ENCODE measurements at regions not wholly inside any gene's neighbourhood (a gene's known extent, or its start where the extent isn't known, plus 50 kb on each side); places are given as distances from the start of the nearest gene placed in this dataset.
"Not testable (repeated sequence)": the region's sequence is repeated elsewhere in the genome, so short reads cannot be mapped to it uniquely, and the experiment has no call there.

DNA sequence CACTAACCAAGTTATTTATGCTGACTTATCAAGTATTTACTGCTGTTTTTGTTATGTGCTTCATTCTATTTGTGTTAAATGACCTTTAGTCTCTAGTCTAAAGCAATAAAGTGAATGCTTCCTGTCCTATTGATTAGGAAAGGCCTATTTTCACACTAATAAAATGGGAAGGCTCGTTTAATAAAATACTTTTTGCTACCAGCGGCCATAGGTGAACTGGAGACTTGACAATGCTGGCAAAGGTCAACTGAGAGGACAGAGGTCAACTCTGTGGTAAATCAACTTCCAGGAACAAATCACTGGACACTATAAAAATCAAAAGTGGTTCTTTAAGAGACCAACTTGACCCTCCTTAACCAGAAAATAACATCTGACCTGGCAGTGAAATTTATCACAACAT lies 634.3 kb downstream of the ISL1 start:
- ATAC-seq = no peak

DNA sequence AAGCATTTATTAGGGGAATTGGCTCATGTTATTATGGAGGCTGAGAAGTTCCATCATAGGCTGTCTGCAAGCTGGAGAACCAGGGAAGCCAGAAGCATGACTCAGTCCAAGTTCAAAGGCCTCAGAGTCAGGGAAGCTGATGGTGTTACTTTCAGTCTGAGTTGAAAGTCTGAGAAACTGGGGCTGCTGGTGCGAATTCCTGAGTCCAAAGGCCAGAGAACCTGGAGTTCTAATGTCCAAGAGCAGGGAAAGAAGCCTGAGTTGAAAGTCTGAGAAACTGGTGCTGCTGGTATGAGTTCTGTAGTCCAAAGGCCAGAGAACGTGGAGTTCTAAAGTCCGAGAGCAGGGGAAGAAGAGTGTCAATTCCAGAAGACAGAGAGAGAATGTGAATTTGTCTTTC lies 641.1 kb downstream of the ISL1 start:
- no peak for ATAC-seq

DNA sequence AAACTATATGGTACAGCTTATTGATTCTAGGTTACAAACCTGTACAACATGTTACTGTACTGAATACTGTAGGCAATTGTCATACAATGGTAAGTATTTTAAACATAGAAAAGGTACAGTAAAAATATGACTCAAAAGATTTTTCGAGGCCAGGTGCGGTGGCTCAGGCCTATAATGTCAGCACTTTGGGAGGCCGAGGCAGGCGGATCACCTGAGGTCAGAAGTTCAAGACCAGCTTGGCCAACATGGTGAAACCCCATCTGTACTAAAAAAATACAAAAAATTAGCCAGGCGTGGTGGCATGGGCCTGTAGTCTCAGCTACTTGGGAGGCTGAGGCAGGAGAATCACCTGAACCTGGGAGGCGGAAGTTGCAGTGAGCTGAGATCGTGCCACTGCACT lies 646.6 kb downstream of the ISL1 start:
- ATAC-seq = not testable (repeated sequence)

DNA sequence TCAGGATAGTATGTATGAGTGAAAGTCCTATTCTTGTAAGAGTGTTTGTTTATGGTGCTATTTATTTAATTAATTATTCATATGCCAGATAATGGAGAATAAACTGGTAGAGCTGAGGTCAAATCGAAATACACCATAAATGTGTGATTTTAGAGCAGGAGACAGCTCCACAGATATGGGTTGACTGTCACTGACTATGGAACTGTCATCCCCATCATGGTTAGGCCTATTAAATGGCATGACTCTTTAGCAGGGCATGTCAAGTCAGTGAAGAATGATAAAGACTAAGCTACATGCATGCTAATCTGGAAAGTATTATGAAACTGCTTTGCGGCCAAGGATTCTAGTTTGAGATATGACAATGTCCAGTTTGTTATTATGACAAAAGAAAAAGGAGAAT lies 658.6 kb downstream of the ISL1 start:
- no peak for ATAC-seq

DNA sequence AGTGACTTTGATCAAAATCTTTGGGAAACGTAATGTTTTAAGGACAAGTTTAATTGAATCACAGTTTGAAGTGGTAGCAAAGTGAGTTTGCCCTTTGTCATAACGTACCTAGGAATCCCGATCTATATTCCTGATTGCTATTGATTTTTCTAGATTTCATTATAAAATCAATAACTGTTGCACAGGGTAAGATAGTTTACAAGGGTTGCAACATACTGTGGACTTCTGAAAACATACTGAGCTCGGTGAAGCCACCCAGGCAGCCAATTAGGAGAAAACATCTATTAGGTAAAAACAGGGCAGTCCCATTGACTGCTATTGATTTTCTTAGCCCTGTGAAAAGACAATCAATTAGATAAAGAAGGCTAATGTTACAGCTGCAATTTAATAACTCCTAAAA lies 659.9 kb downstream of the ISL1 start:
- no peak for ATAC-seq

DNA sequence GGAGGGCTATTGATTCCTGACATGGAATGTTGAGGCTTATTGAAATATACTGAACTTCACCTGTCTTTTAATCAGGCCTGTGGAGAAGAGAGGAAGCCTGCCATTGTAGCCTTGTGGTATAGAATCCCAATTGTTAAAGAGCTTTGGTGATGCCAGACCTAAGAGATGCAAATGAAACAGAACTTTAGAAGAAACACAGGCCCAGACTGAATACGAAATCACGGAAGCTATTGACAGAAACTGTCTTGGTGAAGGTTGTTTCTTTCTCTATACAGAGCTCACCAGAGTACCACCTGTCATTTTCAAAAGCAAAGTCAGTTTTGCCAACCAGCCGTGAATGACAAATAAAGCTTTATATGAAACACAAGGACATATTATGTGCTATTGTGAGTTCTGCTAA lies 660.3 kb downstream of the ISL1 start:
- no peak for ATAC-seq

DNA sequence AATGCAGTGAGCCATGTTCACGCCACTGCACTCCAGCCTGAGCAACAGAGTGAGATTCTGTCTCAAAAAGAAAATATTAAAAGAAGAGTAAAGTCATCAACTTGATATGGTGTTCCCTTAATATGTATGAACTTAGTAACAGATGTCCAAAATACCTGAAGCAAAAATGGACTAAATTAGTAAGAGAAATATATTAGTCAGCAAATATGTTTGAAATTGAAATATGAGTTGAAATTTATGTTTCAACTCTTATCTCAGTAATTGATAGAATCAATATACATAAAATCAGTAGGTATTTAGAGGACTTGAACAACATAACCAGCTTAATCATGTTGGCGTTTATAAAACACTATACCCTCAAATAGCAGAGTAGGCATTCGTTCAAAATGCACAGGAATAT lies 668.5 kb downstream of the ISL1 start:
- no peak for ATAC-seq

DNA sequence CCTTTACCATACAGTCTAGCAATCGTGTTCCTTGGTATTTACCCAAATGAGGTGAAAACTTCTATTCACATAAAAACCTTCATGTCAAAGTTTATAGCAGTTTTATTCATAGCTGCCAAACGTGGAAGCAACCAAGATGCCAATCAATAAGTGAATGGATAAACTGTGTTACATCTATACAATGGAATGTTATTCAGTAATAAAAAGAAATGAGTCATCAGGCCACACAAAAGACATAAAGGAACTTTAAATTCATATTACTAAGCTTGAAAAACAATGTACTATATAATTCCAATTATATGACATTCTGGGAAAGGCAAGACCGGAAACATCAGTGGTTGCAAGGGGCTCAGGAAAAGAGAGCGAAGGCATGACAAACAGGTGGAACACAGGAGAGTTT lies 679.9 kb downstream of the ISL1 start:
- no peak for ATAC-seq

DNA sequence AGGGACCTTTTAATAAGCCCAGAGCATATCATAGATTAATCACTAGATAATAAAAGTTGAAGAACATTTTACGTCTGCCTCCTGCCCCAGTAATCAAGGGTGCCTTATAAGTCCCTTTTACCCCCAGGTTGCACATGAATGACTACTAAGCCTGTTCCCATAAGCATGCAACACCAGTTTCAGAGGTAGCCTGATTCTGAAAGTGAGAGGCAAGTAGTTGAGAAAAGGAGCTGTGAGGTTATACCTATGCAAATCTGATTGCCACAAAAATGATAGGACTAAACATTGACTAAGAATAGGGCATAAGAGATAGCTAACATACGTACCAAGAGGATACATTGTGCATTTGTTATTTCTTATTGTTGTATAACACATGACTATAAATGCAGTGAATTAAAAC lies 681.9 kb downstream of the ISL1 start:
- no peak for ATAC-seq

DNA sequence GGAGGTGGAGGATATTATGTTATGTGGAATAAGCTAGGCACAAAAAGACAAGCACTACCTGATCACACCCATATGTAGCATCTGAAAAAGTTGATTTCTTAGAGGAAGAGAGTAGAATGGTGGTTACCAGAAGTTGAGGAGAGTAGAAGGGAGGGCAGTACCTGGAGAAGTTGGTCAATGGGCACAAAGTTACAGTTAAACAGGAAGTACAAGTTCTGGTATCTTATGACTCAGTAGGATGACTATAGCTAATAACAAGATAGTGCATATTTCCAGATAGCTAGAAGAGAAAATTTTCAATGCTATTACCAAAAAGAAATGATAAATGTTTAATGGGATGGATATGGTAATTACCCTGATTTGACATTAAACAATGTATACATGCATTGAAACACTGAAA lies 686.7 kb downstream of the ISL1 start:
- ATAC-seq = no peak

DNA sequence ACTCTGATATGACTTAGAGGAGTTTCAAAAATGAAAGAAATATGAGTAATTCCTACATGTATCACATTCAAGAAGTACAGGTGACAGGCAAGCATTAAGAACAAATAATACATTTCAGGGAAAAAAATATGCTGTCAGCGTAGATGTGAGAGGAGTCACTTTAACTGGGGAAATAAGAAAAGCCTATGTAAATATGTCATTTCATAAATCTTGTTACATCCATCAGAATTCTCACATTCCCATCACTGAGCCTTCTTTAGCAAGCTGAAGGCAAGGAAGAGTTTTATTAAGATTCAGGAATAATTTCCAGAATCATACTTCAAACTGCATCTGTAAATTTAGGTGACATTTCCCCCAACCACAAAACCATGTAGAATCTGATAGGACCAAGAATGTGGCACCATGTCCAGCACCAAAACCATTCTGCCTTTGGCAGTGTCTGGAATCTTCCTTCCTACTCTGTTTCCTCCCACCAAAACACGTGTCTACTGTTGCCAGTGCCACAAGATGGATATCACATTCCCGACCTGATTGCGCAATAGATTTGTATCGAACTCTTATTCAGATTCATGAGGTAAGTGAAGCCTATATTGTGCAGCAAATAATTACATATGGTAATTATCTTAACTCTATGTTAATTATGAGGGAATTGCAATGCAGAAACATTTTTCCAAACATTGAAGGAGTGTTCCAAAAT lies 690.9 kb downstream of the ISL1 start:
- ATAC-seq = no peak

DNA sequence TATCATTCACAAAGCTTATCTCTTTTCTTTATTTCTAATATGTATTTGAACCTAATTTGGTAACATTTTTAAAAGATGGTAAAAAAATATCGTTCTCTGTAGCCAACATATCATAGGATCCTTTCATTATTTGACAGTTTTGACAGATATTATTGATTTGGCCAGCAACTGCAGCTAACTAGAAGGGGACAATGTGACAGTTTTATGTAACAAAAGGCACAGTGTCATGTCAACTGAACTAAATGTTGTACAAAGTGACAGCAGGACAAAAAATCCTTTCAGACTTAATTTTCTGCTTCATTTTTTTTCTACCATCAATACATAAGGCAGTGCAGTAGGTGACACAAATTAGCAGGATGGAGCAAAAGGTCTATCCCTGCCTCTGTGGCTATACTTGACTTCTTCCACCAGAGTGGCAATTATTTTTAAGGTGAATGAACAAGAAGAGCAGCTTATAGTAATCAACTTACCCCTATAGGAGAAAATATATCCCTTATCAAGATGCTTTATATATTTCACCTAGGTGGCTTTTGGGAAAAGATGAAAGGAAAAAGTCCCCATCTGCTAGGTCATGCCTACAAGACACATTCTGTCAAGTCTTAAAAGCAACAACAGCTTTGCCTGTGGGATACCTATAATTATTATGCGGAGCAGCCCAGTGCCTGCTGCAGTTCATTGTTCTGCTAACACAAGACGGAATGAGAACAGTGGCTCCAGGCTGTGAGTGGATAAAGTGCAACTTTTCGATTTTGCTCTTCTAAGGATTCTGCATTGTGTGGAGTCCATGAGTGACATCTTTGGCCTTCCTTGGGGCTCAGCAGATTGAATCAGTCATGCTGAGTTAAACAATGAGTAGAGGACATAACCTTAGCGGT lies 694.9 kb downstream of the ISL1 start:
- ATAC-seq = no peak

DNA sequence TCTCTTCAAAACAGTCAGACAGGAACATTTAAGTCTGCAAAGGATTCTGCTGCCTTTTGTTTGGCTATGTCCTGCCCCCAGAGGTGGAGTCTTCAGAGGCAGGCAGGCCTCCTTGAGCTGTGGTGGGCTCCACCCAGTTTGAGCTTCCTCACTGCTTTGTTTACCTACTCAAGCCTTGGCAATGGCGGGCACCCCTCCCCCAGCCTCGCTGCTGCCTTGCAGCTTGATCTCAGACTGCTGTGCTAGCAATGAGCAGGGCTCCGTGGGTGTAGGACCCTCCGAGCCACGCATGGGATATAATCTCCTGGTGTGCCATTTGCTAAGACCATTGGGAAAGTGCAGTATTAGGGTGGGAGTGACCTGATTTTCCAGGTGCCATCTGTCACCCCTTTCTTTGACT lies 685.4 kb upstream of the ITGA1 start:
- not testable (repeated sequence) for ATAC-seq

DNA sequence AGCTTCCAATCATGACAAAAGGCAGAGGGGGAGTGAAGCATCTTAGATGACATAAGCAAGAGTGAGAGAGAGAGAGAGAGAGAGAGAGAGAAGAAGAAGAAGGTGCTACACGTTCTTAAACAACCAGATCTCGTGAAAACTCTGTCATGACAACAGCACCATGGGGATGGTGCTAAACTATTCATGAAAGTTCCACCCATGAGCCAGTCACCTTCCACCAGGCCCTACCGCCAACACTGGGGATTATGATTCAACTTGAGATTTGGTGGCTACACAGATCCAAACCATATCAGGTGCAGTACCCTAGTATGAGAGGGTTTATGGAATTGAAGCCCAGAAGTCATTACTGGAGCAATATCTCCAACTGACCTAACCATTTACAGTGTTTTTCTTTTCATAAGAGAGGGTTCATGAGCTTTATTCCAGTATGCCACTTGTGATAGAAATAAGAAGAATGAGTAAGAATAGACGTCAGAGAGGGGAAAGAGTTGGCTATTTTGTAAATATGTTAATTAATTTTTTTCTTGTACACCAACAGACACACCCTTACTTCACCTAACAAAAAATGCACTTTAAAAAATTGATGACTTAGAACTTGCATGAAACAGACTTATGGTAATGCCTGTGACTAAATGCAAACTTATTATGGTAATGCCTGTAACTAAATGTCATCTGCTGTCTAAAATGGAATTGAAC lies 680.4 kb upstream of the ITGA1 start:
- ATAC-seq = no peak

DNA sequence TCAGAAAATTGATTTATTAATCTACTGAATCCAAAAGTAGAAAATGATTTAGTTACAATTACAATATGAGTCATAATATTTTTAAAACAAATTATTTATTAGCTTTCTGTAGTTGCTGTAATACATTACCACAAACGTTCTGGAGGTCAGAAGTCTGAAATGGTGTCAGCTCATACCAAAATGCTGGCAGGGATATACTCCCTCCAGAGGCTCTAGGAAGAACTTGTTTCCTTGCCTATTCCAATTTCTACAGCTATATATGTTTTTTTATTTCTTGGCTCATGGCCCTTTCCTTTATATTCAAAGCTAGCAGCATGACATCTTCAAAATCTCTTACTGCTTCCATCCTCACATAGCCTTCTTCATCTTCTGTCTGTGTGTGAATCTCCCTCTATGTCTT lies 667.9 kb upstream of the ITGA1 start:
- ATAC-seq = no peak

DNA sequence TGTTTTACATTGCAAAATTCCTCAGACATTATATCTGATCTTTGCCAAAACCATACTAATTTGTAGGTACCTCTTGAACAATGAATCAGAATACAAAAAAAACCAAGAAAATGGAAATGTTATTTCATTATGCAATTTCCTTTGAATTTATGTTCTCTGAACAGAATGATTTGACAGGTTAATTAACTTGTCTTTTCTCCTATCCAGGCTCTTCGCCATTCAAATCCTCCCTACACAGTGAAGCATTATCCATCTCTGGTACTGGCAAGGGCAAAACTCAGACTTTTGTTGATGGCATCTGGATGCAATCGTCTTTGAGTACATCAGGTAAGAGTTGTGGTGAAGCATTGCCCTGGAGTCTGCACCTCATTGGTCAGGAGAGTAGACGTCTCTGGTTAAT lies 655.7 kb upstream of the ITGA1 start:
- no peak for ATAC-seq

DNA sequence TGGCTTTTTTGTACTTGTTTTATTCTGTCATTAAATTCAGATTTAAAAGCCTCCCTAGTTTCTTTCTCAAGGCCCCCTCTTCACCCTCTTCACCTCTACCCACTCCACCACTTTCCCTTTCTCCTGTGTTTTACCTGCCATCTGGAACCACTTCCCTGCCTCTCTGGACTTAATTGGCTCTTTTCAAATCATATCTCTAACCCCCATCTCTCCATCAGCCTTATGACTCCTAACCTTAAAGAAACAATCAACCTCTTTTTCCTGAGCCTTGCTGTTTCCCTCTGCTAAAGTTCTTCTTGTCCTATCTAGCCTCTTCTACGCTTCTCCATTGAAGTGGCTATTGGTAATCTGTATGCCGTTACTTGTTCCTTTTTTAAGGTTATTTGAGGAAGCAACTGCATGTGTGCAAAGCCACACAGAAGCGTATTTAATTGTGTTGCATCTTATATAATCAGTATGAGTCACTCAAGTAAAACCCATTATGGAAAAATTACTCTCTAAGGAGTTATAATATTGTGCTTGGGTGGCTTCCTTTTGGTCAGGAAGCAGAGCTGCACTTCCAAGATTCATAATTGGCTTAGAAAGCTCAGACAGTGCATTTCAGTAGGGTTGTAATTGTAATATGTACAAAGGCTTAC lies 653.6 kb upstream of the ITGA1 start:
- no peak for ATAC-seq

DNA sequence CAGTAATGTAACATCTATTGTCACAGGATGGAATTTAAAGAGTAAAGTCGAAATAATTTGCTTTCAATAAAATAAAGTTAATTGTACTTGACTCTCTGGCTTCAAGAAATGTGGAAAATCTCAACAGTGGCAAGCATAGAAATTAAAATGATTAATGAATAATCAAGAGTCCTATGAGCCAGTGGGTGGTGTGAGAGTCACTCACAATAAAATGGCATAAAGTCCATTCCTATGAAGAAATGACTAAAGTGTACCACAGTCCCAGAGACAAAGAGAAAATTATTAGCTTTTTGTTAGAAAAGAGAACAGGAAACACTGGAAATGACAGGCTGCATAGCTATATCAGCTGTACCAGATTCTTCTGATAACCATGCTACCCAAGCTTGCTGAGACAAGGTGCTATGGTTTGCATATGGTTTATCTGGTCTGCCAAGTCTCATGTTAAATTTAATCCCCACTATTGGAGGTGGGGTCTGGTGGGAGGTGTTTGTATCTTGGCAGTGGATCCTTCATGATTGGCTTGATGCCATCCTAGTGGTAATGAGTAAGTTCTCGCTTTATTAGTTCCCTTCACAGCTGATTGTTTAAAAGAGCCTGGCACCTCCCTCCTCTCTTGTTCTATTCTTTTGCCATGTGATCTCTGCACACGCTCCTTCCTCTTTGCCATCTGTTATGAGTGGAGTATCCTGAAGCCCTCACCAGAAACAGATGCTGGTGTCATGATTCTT lies 647.7 kb upstream of the ITGA1 start:
- ATAC-seq = no peak

DNA sequence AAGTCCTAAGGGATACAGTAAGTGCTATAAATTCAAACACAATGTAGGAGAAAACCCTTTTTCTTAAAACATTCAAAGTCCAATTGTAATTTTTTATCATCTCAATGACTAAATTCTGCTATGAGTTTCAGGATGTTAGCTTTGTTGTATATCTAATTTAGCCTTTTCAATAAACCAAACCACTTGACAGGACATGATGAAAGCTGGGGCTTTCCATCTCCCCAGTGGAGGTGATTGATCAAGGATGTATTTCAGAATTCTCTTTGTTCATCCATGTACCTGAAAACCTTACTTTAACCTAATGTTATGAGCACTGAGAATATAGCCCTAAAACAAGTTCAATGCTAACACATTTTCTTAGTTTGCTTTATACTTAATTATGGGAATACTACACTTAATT lies 639.0 kb upstream of the ITGA1 start:
- no peak for ATAC-seq

DNA sequence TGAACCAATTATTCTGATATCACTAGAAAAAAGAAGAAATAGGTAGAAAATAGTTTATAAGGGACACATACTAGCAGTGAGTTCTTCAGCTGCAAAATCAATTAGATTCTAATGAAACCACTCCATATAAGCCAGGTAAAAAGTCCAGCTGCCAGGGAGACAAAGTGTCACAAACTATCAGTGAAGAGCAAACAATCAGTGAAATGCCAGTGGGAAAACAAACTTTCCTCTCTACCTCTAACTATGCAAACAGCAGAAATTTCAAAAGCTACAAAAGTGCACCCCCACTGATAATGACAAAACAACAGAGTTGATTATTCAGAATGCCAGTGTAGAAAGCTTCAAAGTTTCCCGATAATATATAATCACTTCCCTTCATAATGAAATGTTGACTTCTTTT lies 637.2 kb upstream of the ITGA1 start:
- ATAC-seq = no peak

DNA sequence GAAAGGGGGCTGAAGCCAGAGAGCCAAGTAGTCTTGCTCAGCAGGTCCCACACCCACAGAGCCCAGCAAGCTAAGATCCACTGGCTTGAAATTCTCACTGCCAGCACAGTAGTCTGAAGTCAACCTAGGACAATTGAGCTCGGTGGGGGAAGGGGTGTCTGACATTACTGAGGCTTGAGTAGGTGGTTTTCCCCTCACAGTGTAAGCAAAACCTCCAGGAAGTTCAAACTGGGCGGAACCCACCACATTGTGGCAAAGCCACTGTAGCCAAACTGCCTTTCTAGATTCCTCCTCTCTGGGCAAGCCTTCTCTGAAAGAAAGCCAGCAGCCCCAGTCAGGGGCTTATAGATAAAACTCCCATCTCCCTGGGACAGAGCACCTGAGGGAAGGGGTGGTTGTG lies 630.9 kb upstream of the ITGA1 start:
- ATAC-seq = not testable (repeated sequence)

DNA sequence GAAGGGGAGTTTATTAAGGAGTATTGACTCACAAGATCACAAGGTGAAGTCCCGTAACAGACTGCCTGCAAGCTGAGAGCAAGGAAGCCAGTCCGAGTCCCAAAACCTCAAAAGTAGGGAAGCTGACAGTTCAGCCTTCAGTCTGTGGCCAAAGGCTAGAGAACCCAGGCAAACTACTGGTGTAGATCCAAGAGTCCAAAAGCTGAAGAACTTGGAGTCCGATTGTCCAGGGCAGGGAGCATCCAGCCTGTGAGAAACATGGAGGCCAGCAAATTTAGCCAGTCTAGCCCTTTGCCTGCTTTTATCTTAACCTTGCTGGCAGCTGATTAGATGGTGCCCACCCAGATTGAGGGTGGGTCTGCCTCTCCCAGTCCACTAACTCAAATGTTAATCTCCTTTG lies 621.9 kb upstream of the ITGA1 start:
- ATAC-seq = not testable (repeated sequence)

DNA sequence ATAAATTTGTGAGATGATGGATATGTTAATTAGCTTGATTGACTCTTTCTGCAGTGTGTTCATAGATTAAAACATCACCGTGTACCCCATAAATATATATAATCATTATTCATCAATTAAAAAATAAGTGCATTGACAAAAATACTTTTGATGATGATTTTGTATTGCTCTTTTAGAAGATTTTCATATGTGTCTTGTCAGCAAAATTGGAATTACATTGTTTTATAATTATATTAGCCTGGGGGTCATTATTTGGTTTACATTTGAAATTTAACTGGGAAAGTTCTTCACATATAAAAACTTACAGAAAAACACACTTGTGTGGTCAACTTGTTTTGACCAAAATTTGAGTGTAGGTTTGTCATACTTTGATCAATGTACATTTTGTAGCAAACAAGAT lies 614.6 kb upstream of the ITGA1 start:
- ATAC-seq = no peak

Measured in esophagus mucosa (tissue), 1 donor.